H1 (cell line): ENCODE measurements at regions not wholly inside any gene's neighbourhood (a gene's known extent, or its start where the extent isn't known, plus 50 kb on each side); places are given as distances from the start of the nearest gene placed in this dataset.

ENCODE experiments used
- CTCF ChIA-PET: fragments of 300-600 bp; sonication (Branson Sonifier 250); formaldehyde crosslinking; loops from one replicate; lab custom pipeline; 2021; ENCODE audit not compliant: partially characterized antibody; lab: Charles Lee
- POLR2A ChIA-PET: fragments of 300-600 bp; sonication (Branson Sonifier 250); formaldehyde crosslinking; loops from one replicate; lab custom pipeline; 2021; ENCODE audit warnings: inconsistent platforms; ENCODE audit not compliant: partially characterized antibody; lab: Charles Lee
- DNase-seq, 2 experiments: peaks; one replicate each; pipeline versions ENCODE4 v3.0.0 to v3.0.0-alpha.2; 2010 to 2022; ENCODE audit warnings: low spot score in 2 of 2, low read depth in 1 of 2, mixed read lengths in 1 of 2
- FAIRE-seq: peaks from 2 replicates; lab custom pipeline; 2011; peaks lifted over from hg19 to GRCh38; lab: Jason Lieb, UNC
- H2AFZ ChIP-seq: 2 replicates; pipeline ENCODE4 v1.8.1; 2012; ENCODE audit warnings: low read length, inconsistent platforms
- H2AK5ac ChIP-seq: 2 replicates; pipeline ENCODE4 v1.6.1; 2013; ENCODE audit warnings: low read depth, low read length
- H2BK120ac ChIP-seq: replicated peaks from 2 replicates; pipeline ENCODE3; 2013; ENCODE audit warnings: low read depth, low read length, inconsistent platforms
- H2BK12ac ChIP-seq: 2 replicates; pipeline ENCODE4 v1.6.1; 2013; ENCODE audit warnings: low read depth, low read length
- H2BK15ac ChIP-seq: 2 replicates; pipeline ENCODE4 v1.6.1; 2013; ENCODE audit warnings: low read length
- H2BK20ac ChIP-seq: 2 replicates; pipeline ENCODE4 v1.6.1; 2013; ENCODE audit warnings: low read length
- H2BK5ac ChIP-seq: 2 replicates; pipeline ENCODE4 v1.6.1; 2013; ENCODE audit warnings: low read depth, low read length
- H3K14ac ChIP-seq: 2 replicates; pipeline ENCODE4 v1.6.1; 2013; ENCODE audit warnings: inconsistent platforms; ENCODE audit not compliant: insufficient read length
- H3K18ac ChIP-seq: 2 replicates; pipeline ENCODE4 v1.6.1; 2013; ENCODE audit warnings: low read length; ENCODE audit errors: extremely low read depth
- H3K23ac ChIP-seq: 2 replicates; pipeline ENCODE4 v1.6.1; 2013; ENCODE audit warnings: inconsistent platforms; ENCODE audit not compliant: insufficient read length
- H3K23me2 ChIP-seq: 2 replicates; pipeline ENCODE4 v1.6.1; 2013; ENCODE audit warnings: low read depth, low read length
- H3K27ac ChIP-seq: 2 replicates; pipeline ENCODE4 v1.6.1; 2011; ENCODE audit warnings: low read depth, low read length, inconsistent platforms
- H3K27me3 ChIP-seq, 4 experiments: replicated peaks in 1 of 4; 1 replicate in 1 of 4; 2 replicates in 3 of 4; pipeline versions ENCODE4 v1.6.1 to v1.8.1; 2011 to 2013; ENCODE audit warnings: low read length in 3 of 4, mild to moderate bottlenecking in 3 of 4, inconsistent platforms in 2 of 4, mixed read lengths in 2 of 4, moderate library complexity in 1 of 4; ENCODE audit not compliant: control insufficient read depth in 3 of 4, insufficient read depth in 3 of 4; ENCODE audit errors: extremely low read depth in 1 of 4
- H3K36me3 ChIP-seq, 4 experiments: 2 replicates each; pipeline versions ENCODE4 v1.6.1 to v1.8.1; 2011 to 2013; ENCODE audit warnings: mild to moderate bottlenecking in 4 of 4, low read length in 3 of 4, moderate library complexity in 2 of 4, control low read depth in 1 of 4, inconsistent platforms in 1 of 4; ENCODE audit not compliant: insufficient read depth in 4 of 4, control insufficient read depth in 2 of 4
- H3K4ac ChIP-seq: replicated peaks from 2 replicates; pipeline ENCODE3; 2013; ENCODE audit warnings: low read length, low read depth, mixed read lengths, inconsistent platforms; ENCODE audit not compliant: insufficient read length
- H3K4me1 ChIP-seq, 4 experiments: replicated peaks in 1 of 4; 1 replicate in 1 of 4; 2 replicates in 3 of 4; pipeline versions ENCODE4 v1.6.1 to v1.8.1; 2011 to 2013; ENCODE audit warnings: low read length in 3 of 4, inconsistent platforms in 2 of 4, mixed read lengths in 1 of 4; ENCODE audit not compliant: insufficient read depth in 4 of 4, control insufficient read depth in 3 of 4
- H3K4me2 ChIP-seq, 2 experiments: 2 replicates each; pipeline versions ENCODE4 v1.6.1 to v1.8.1; 2011 to 2013; ENCODE audit warnings: low read depth in 2 of 2, low read length in 2 of 2, control low read depth in 1 of 2, inconsistent platforms in 1 of 2, mild to moderate bottlenecking in 1 of 2; ENCODE audit not compliant: insufficient read depth in 1 of 2
- H3K4me3 ChIP-seq, 4 experiments: fragments of 200-600, 300-600 bp in 1 of 4; sonication (generic), shearing (Covaris generic), sonication (Bioruptor Twin) in 1 of 4; 2 replicates each; pipeline versions ENCODE4 v1.5.1 to v1.8.1; 2011 to 2016; ENCODE audit warnings: low read length in 4 of 4, low read depth in 3 of 4, control low read depth in 2 of 4, inconsistent platforms in 2 of 4, mild to moderate bottlenecking in 2 of 4, mixed read lengths in 1 of 4, moderate library complexity in 1 of 4; ENCODE audit not compliant: insufficient read depth in 2 of 4; ENCODE audit errors: extremely low read depth in 1 of 4
- H3K56ac ChIP-seq: replicated peaks from 2 replicates; pipeline ENCODE3; 2013; ENCODE audit warnings: low read depth, mild to moderate bottlenecking, mixed read lengths, low read length, inconsistent platforms; ENCODE audit not compliant: insufficient read length
- H3K79me1 ChIP-seq: 2 replicates; pipeline ENCODE4 v1.6.1; 2013; ENCODE audit warnings: low read depth, low read length, control low read depth
- H3K79me2 ChIP-seq, 2 experiments: 2 replicates each; pipeline versions ENCODE4 v1.6.1 to v1.8.1; 2012 to 2013; ENCODE audit warnings: low read length in 2 of 2, mild to moderate bottlenecking in 2 of 2, inconsistent platforms in 1 of 2; ENCODE audit not compliant: insufficient read depth in 2 of 2, control insufficient read depth in 1 of 2
- H3K9ac ChIP-seq, 4 experiments: replicated peaks in 1 of 4; 1 replicate in 1 of 4; 2 replicates in 3 of 4; pipeline versions ENCODE4 v1.6.1 to v1.8.1; 2011 to 2013; ENCODE audit warnings: low read depth in 3 of 4, low read length in 3 of 4, control low read depth in 2 of 4, mild to moderate bottlenecking in 2 of 4, moderate library complexity in 2 of 4, inconsistent platforms in 1 of 4; ENCODE audit errors: extremely low read depth in 1 of 4
- H3K9me3 ChIP-seq, 2 experiments: 2 replicates each; pipeline versions ENCODE4 v1.6.1 to v1.8.1; 2012 to 2013; ENCODE audit warnings: mild to moderate bottlenecking in 2 of 2, moderate library complexity in 2 of 2, control low read depth in 1 of 2, inconsistent platforms in 1 of 2, low read depth in 1 of 2, low read length in 1 of 2, mixed read lengths in 1 of 2; ENCODE audit not compliant: insufficient read depth in 2 of 2
- H4K20me1 ChIP-seq, 2 experiments: replicated peaks in 1 of 2; 2 replicates each; pipeline versions ENCODE3 to v1.8.1; 2011 to 2013; ENCODE audit warnings: inconsistent platforms in 2 of 2, low read length in 2 of 2, mild to moderate bottlenecking in 1 of 2; ENCODE audit not compliant: insufficient read depth in 2 of 2, control insufficient read depth in 1 of 2
- H4K5ac ChIP-seq: 2 replicates; pipeline ENCODE4 v1.6.1; 2013; ENCODE audit warnings: low read length, low read depth, mixed read lengths, inconsistent platforms; ENCODE audit not compliant: insufficient read length
- H4K8ac ChIP-seq: 2 replicates; pipeline ENCODE4 v1.8.0; 2013; ENCODE audit warnings: mild to moderate bottlenecking, moderate library complexity, low read length, inconsistent platforms; ENCODE audit not compliant: insufficient read depth; ENCODE audit errors: extremely low read depth
- H4K91ac ChIP-seq: replicated peaks from 2 replicates; pipeline ENCODE3; 2013; ENCODE audit warnings: low read length, mixed read lengths, inconsistent platforms; ENCODE audit not compliant: insufficient read length
- CEBPB ChIP-seq: IDR thresholded peaks from 2 replicates; pipeline ENCODE4 v1.6.1; 2012; ENCODE audit warnings: low read depth, low read length
- CHD1 ChIP-seq: IDR thresholded peaks from 2 replicates; pipeline ENCODE4 v1.6.1; 2012; ENCODE audit warnings: low read depth, low read length, improper control_type of control experiment
- CREB1 ChIP-seq: IDR thresholded peaks from 2 replicates; pipeline ENCODE4 v1.6.1; 2012; ENCODE audit warnings: inconsistent platforms
- EP300 ChIP-seq, 2 experiments: IDR thresholded peaks; 1 replicate in 1 of 2; 2 replicates in 1 of 2; pipeline ENCODE4 v1.6.1; 2011 to 2012; ENCODE audit warnings: low read depth in 2 of 2, low read length in 2 of 2, mild to moderate bottlenecking in 2 of 2, borderline replicate concordance in 1 of 2, inconsistent platforms in 1 of 2, moderate library complexity in 1 of 2
- FOSL1 ChIP-seq: IDR thresholded peaks from 2 replicates; pipeline ENCODE4 v1.6.1; 2011; ENCODE audit warnings: mild to moderate bottlenecking, low read depth, low read length, moderate library complexity; ENCODE audit not compliant: insufficient read depth
- JUND ChIP-seq: IDR thresholded peaks from 2 replicates; pipeline ENCODE4 v1.6.1; 2011; ENCODE audit warnings: mild to moderate bottlenecking, improper control_type of control experiment, low read length
- RNF2 ChIP-seq: fragments of 200-900, 300-1000 bp; sonication (generic); IDR thresholded peaks from 2 replicates; pipeline ENCODE4 v1.7.1; 2016; ENCODE audit warnings: borderline replicate concordance, low read depth, mild to moderate bottlenecking, antibody characterized with exemption, low read length; ENCODE audit not compliant: poor library complexity, severe bottlenecking; ENCODE audit errors: missing control alignments
- SAP30 ChIP-seq: fragments of 300-600 bp; sonication (generic); IDR thresholded peaks from 2 replicates; pipeline ENCODE4 v1.7.1; 2012; ENCODE audit warnings: low read length, moderate library complexity, mild to moderate bottlenecking, inconsistent platforms; ENCODE audit not compliant: insufficient read depth, insufficient replicate concordance
- SP4 ChIP-seq: IDR thresholded peaks from 2 replicates; pipeline ENCODE4 v1.6.1; 2012; ENCODE audit warnings: low read length, inconsistent platforms
- TBP ChIP-seq: IDR thresholded peaks from 2 replicates; pipeline ENCODE4 v1.6.1; 2011; ENCODE audit warnings: low read depth, low read length, improper control_type of control experiment
- TCF12 ChIP-seq: IDR thresholded peaks from 2 replicates; pipeline ENCODE4 v1.6.1; 2011; ENCODE audit warnings: low read depth, mild to moderate bottlenecking, low read length
- TEAD4 ChIP-seq: IDR thresholded peaks from 2 replicates; pipeline ENCODE4 v1.6.1; 2012; ENCODE audit warnings: low read depth, low read length, inconsistent platforms, mixed read lengths
- WGBS, 2 experiments: shearing (Covaris generic) in 1 of 2; methylation state at CpG; one replicate each; pipeline versions ENCODE4 v1.1.6 to v1.1.7; 2013 to 2015; ENCODE audit warnings: low lambda C conversion rate in 2 of 2, mixed read lengths in 2 of 2, inconsistent platforms in 1 of 2, low coverage in 1 of 2, missing lambda C conversion rate in 1 of 2; ENCODE audit not compliant: insufficient replicate concordance in 2 of 2, insufficient coverage in 1 of 2, insufficient read length in 1 of 2; ENCODE audit errors: extremely low coverage in 1 of 2, missing lambda C conversion rate in 1 of 2; 5-methylcytosine and 5-hydroxymethylcytosine counted together
- TF ChIP-seq, protein P1 (sequence below): IDR thresholded peaks from 2 replicates; pipeline ENCODE4 v1.6.1; 2011; ENCODE audit warnings: low read depth, mild to moderate bottlenecking, low read length; ENCODE audit not compliant: insufficient read depth

DNA sequence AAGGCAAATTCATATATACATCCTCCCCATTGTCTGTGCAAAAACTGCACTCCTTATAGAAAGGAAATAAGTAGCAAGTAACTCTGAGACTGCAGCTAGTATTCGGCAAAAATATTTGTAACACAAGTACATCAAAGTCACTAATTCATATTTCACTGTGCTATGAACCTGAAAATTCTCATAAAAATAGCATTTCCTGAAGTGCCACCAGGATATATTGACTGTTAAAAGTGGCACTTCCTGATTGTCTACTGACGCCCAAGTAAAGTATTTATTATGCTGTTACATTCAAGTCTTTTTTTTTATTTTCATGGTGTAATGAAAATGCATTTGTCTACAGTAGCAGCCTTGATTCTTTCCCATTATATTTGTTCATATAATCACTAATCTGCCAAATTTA lies 673.8 kb downstream of the PTPRC start:
- no peak overlapping the region for H2AFZ ChIP-seq
- H3K27ac ChIP-seq: no peak overlapping the region
- H4K20me1 ChIP-seq: no peaks in the 10 kb centered on the region
- no peak overlapping the region for H2BK120ac ChIP-seq
- WGBS, 2 experiments: 73% methylated on average over 2 of the region's 2 CpGs; no CpG with 5 or more reads in 1 of the 2 experiments
- H3K4me3 ChIP-seq: no peak overlapping the region
- no peaks in the 10 kb centered on the region for H3K79me1 ChIP-seq
- no peak overlapping the region for H3K14ac ChIP-seq
- H3K18ac ChIP-seq: no peak overlapping the region
- H3K36me3 ChIP-seq: no peaks in the 10 kb centered on the region
- TF ChIP-seq FOSL1: no peak
- TF ChIP-seq TEAD4: no peak
- no peak for TF ChIP-seq CHD1
- no peak for TF ChIP-seq JUND
- TF ChIP-seq CEBPB: no peak
- no peak for TF ChIP-seq TBP
- no peak for TF ChIP-seq EP300 (IDR thresholded peaks at IDR 0.05; ENCODE audit: borderline replicate concordance in 1 of 2, low read depth in 2 of 2, low read length in 2 of 2)
- TF ChIP-seq SAP30: no peak
- no peak for TF ChIP-seq RNF2
- TF ChIP-seq CREB1: no peak
- no peak for TF ChIP-seq TCF12
- TF ChIP-seq, protein P1, sequence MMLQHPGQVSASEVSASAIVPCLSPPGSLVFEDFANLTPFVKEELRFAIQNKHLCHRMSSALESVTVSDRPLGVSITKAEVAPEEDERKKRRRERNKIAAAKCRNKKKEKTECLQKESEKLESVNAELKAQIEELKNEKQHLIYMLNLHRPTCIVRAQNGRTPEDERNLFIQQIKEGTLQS: no peak
- no peak for TF ChIP-seq SP4
- no peak overlapping the region for H2AK5ac ChIP-seq
- H3K9ac ChIP-seq: no peak overlapping the region
- peaks cover 0 to 3% (median 0%) of the 10 kb centered on the region in 4 experiments; a peak in 2 of 7 replicates for H3K4me1 ChIP-seq
- H3K79me2 ChIP-seq: no peaks in the 10 kb centered on the region
- no peak overlapping the region for H4K8ac ChIP-seq
- H3K56ac ChIP-seq: no peak overlapping the region
- no peak for DNase-seq
- no peak overlapping the region for H3K23ac ChIP-seq
- H4K5ac ChIP-seq: no peak overlapping the region
- ChIA-PET CTCF (interaction anchor here (1.2 kb wide), 1 partner anchor 524 kb away, joined by 3 read pairs; no protein-coding TSS in a partner anchor), POLR2A (no interaction called here)
- no peaks in the 10 kb centered on the region for H3K23me2 ChIP-seq
- H4K91ac ChIP-seq: no peak overlapping the region
- no peaks in the 10 kb centered on the region for H3K27me3 ChIP-seq
- no peaks in the 10 kb centered on the region for H3K9me3 ChIP-seq
- H2BK15ac ChIP-seq: no peak overlapping the region
- H2BK12ac ChIP-seq: no peak overlapping the region; the same call in 1 of the 2 replicates
- FAIRE-seq: no peak
- no peak overlapping the region for H2BK5ac ChIP-seq
- H2BK20ac ChIP-seq: no peak overlapping the region
- H3K4ac ChIP-seq: no peak overlapping the region
- H3K4me2 ChIP-seq: no peak overlapping the region
